Astrocyte of the hippocampus (primary cell): ENCODE measurements at regions not wholly inside any gene's neighbourhood (a gene's known extent, or its start where the extent isn't known, plus 50 kb on each side); places are given as distances from the start of the nearest gene placed in this dataset.

ENCODE experiments used
- DNase-seq: peaks from one replicate; pipeline ENCODE4 v3.0.0; 2011; ENCODE audit warnings: low read depth, low spot score

GRCh38 chr2:226220511-226220910 lies 579.1 kb downstream of the IRS1 start:
- no peak for DNase-seq

- no peak for DNase-seq
Measured at GRCh38 chr2:226217191-226217590, 582.4 kb downstream of the IRS1 start.

- no peak for DNase-seq
Measured at GRCh38 chr2:226216575-226216974, 583.0 kb downstream of the IRS1 start.

- peak; percentile 75 for DNase-seq
Measured at GRCh38 chr2:226215902-226216503, 583.6 kb downstream of the IRS1 start.

- peak; percentile 85 for DNase-seq
Measured at GRCh38 chr2:226213717-226214116, 585.9 kb downstream of the IRS1 start.

GRCh38 chr2:226211439-226211838 lies 588.2 kb downstream of the IRS1 start:
- DNase-seq = peak; percentile 90

- peak; percentile 68 for DNase-seq
Measured at GRCh38 chr2:226208726-226209125, 590.9 kb downstream of the IRS1 start.

- no peak for DNase-seq
Measured at GRCh38 chr2:226207671-226208070, 591.9 kb downstream of the IRS1 start.

DNA sequence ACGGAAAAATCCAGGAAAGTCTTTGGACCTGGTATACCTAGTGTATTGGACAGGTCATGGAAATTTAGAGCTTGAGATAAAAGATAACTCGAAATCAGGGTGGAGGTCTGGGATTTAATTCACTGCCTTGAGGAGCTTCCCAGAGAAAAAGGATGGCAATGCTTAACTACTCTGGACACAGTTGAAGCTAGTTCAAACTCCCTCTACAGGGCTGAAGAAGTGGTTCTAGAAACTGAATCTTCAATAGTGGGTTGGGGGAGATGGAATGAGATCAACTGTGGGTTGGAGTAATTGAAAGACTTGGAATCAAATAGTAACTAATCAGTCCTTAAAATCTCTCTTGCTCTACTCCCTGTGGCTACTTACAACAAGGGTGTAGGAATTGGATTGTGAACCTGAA lies 600.1 kb downstream of the IRS1 start:
- no peak for DNase-seq

DNA sequence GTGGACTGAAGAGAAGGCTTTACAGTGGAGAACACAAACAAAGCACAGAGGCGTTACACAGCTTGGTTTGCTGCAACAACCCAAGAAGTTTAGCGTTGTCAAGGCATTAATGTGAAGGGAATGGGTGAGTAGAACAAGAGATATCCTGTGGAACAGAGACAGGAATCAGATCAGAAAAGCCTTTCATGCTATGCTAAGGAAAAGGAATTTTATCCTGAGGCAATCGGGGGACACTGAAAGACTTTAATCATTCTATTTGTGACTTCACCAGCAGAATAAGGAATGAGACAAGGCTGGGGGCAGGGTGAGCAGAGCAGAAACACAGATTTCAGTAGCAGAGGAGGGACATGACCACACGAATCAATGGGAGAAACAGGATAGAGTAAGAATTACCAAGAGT lies 600.7 kb downstream of the IRS1 start:
- DNase-seq = no peak

GRCh38 chr2:226190479-226191252 lies 609.0 kb downstream of the IRS1 start:
- DNase-seq = peak; percentile 75

- DNase-seq = no peak
Measured at GRCh38 chr2:226189061-226189460, 610.6 kb downstream of the IRS1 start.

GRCh38 chr2:226187616-226188015 lies 612.0 kb downstream of the IRS1 start:
- peak; percentile 43 for DNase-seq

DNA sequence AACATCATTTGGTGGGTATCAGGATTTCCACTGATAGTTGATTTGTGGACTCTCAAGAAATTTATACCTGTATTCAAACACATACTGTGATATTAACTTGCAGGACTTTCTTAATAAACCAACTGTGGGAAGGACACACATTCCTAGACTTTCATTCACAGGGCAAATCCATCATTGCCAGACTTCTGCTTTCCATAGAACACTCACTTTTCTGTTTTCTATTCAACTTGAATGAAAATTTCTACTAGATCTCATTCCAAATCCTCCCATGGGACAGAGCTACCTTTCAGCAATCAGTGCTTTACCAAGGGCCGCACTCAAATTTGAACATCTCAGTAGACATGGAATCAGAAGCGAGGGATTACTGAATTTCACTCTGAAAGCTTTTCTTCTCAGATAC lies 612.5 kb downstream of the IRS1 start:
- DNase-seq = peak; percentile 54

DNA sequence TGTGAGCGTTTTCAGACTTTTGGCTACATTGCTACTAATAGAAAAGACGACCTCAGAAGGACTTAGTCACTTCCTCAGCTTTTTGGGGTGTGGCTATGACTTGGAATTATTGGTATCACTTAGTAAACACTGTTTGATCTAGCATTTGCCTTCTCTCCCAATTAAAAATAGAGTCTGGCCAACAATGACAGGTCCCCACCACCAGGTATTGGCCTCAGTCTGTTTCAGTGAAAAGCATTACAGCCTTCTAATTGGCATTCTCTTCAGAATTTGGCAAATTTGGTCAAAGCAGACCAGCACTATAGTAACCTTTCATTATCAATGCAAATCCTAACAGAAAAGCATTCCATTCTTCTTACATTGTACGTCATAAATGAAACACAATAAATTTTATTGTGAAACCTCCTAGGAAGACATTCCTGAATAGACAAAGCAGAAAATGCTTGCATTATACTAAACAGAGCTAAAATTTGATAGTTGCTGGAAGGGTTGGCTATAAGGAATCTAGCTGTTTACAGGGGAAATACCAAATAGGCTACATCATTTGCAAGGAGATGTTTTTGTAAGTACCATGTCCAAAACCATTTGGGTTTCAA lies 613.9 kb downstream of the IRS1 start:
- DNase-seq = peak; percentile 91

DNA sequence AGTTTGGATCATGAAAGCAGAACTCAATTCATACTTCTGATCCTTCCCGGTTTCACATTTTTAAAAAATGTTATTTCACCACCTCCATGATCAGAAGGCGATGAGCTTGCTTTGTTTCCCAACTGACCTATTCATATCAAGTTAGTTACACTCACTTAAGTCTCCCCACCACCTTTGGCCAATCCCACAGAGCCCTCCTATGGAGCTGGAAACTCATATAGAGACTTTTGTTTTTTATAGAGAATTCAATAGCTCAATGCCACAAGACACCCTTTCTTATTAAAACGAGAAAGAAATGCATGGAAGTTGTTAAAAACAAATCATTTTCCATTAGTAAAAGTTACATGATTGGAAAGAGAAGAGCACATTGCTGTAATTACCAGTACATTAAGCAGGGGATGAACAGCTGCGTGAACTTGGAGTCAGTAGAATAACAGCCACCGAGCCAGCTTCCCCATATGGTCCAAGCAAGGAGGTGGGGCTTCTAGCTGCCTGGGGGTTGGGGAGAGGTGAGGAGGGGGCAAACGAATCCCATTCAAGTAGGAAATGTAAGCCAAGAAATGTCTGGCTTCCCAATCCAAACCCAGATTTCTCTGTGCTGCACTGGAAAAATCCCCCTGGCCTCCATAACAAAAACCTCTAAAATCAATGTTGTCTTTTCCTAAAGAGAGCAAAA lies 614.5 kb downstream of the IRS1 start:
- DNase-seq = no peak

DNA sequence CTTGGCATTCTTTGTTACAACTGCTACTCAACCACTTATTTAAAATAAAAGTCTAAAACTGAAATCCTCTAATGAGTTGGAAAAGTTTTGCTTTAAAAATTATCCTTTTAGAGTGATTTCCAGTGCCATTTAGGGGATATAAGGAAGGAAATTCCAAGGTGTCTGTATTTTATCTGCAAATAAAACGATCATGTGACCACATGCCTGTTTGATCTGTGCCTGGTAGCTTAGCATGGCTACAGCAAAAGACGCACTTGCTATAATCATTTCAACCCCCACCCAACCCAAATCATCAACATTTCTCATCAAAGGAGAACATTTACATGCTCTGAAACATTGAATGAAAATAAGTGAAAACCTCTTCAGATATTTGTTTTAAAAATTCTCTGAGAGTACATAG lies 615.1 kb downstream of the IRS1 start:
- peak; percentile 16 for DNase-seq

DNA sequence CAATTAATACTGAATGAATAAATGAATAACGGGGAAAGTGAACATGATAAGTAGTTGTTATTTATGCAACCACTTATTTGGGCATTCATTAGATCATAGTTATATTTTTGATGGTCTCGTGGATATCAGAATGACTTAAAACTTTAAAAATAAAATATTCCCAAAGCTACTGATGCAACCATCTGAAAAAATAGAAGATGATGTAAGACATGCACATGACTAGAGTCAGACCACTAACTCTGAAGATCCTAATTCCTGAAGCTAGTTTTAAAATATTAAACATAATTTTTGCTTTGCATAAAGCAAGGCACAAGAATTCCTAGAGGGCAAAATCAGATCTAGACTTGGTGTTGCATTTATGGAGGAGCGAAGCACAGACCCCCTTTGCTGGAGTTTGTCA lies 616.1 kb downstream of the IRS1 start:
- no peak for DNase-seq

GRCh38 chr2:226183033-226183432 lies 616.6 kb downstream of the IRS1 start:
- no peak for DNase-seq

DNA sequence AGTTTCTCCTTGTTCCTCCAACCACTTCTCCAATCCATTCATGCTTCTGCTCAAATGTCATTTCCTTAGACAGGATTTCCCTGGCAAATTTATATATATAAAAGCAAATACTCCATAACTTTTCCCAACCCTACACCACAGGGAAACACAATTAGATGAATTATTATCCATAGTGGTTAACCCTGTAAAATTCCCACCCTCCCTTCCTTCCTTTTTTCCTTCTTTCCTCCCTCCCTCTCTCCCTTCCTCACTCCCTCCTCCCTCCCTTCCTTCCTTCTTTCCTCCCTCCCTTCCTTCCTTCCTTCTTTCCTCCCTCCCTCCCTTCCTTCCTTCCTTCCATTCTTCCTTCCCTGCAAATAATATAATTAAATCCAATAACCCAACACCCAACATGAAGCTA lies 617.7 kb downstream of the IRS1 start:
- DNase-seq = no peak

GRCh38 chr2:226180281-226180884 lies 619.2 kb downstream of the IRS1 start:
- no peak for DNase-seq

GRCh38 chr2:226179010-226179409 lies 620.6 kb downstream of the IRS1 start:
- no peak for DNase-seq
